Left lung (tissue), 4 donors: ENCODE measurements at regions not wholly inside any gene's neighbourhood (a gene's known extent, or its start where the extent isn't known, plus 50 kb on each side); places are given as distances from the start of the nearest gene placed in this dataset.

Experiments
- ATAC-seq: fragments of 200-7000 bp; cut with Tn5 transposase; one replicate; pipeline ENCODE4 v1.9.1; 2020; ENCODE audit warnings: moderate library complexity
- DNase-seq, 4 donors: peaks; one replicate each; pipeline ENCODE4 v3.0.0-alpha.2; 2013 to 2020
- H3K27ac ChIP-seq, 2 donors: fragments of 200-600 bp; sonication (generic) in 1 of 2; one replicate each; pipeline versions ENCODE4 v1.5.0 to v1.8.0; 2020 to 2021
- H3K27me3 ChIP-seq, 2 donors: fragments of 200-600 bp; sonication (generic) in 1 of 2; one replicate each; pipeline versions ENCODE4 v1.5.0 to v1.8.0; 2020 to 2021
- H3K36me3 ChIP-seq, 2 donors: fragments of 200-600 bp; sonication (generic) in 1 of 2; one replicate each; pipeline versions ENCODE4 v1.5.0 to v1.8.0; 2020 to 2021
- H3K4me1 ChIP-seq, 2 donors: fragments of 200-600 bp; one replicate each; pipeline ENCODE4 v1.8.0; 2021
- H3K4me3 ChIP-seq, 2 donors: fragments of 200-600 bp; sonication (generic) in 1 of 2; one replicate each; pipeline versions ENCODE4 v1.5.0 to v1.8.0; 2020 to 2021; ENCODE audit warnings: mild to moderate bottlenecking in 1 of 2
- H3K9me3 ChIP-seq, 2 donors: fragments of 200-600 bp; sonication (generic) in 1 of 2; one replicate each; pipeline versions ENCODE4 v1.5.0 to v1.8.0; 2020 to 2021
- intact Hi-C, 2 donors: fragments of 100-400 bp; cut with DNase I; formaldehyde crosslinking; loops; one replicate each; pipeline versions ENCODE4 v1.11.2 to v1.14.2; 2022
- TF ChIP-seq, protein P1 (sequence below), 2 donors: fragments of 200-600 bp; sonication (generic) in 1 of 2; IDR thresholded peaks; one replicate each; pipeline versions ENCODE4 v1.5.0 to v1.8.0; 2021; ENCODE audit warnings: antibody characterized with exemption in 2 of 2
- donor health status: DM: no; HTN: yes; CAD: no.
- donor health status: DM: no; HTN: no; CAD: no.

DNA sequence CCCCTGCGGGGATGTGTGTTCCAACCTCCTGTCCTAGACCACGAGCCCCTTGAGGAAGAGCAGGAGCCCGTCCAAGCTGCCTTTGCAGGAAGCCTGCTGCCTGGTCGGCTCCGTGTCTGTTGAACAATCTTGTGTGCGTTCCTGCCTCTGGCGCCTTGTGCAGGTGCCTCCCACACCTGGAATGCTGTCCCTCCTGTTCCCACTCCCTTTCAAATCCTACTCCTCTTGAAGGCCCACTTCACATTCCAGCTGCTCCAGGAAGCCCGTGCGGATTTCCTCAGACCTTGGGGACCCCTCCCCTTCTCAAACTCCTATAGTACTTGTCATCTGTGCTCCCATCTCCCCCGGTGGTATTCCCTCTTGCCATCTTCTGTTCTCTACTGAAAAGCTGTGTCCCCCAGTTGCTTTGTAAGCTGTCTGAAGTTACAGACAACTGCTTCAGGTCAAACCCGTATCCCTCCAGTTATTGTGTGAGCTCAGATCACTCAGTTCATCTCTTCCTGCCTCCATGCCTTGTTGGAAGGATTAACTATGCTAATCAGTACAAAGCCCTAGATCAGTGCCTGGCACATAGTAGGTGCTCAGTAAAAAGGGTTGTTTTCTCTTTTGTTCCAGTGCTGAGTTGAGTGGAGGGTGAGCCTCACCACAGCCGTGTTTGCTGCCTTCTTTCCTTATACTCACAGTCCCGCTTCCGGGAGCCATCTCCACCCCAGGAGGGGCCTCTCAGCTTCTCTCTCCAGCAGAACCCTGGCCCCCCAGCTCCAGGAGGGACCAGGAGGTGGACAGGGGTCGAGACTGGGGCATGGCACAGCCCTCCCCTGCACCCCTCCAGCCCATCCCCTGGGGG is 241.8 kb upstream of the CIBAR2 start:
- H3K27me3 ChIP-seq: no peaks in the 10 kb centered on the region
- no peaks in the 10 kb centered on the region for H3K9me3 ChIP-seq
- intact Hi-C loops: no loop called here
- H3K4me1 ChIP-seq: peaks cover 12 to 17% of the 10 kb centered on the region in 2 donors
- peak in 3 of 4 donors; percentile 54 to 88 (median 81) for DNase-seq
- peak; percentile 80 for ATAC-seq
- TF ChIP-seq, protein P1, sequence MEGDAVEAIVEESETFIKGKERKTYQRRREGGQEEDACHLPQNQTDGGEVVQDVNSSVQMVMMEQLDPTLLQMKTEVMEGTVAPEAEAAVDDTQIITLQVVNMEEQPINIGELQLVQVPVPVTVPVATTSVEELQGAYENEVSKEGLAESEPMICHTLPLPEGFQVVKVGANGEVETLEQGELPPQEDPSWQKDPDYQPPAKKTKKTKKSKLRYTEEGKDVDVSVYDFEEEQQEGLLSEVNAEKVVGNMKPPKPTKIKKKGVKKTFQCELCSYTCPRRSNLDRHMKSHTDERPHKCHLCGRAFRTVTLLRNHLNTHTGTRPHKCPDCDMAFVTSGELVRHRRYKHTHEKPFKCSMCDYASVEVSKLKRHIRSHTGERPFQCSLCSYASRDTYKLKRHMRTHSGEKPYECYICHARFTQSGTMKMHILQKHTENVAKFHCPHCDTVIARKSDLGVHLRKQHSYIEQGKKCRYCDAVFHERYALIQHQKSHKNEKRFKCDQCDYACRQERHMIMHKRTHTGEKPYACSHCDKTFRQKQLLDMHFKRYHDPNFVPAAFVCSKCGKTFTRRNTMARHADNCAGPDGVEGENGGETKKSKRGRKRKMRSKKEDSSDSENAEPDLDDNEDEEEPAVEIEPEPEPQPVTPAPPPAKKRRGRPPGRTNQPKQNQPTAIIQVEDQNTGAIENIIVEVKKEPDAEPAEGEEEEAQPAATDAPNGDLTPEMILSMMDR (IDR thresholded peaks at IDR 0.05): no peak
- H3K4me3 ChIP-seq: no peak overlapping the region
- no peaks in the 10 kb centered on the region for H3K36me3 ChIP-seq
- H3K27ac ChIP-seq: peak overlapping the region; percentile 50 to 70

DNA sequence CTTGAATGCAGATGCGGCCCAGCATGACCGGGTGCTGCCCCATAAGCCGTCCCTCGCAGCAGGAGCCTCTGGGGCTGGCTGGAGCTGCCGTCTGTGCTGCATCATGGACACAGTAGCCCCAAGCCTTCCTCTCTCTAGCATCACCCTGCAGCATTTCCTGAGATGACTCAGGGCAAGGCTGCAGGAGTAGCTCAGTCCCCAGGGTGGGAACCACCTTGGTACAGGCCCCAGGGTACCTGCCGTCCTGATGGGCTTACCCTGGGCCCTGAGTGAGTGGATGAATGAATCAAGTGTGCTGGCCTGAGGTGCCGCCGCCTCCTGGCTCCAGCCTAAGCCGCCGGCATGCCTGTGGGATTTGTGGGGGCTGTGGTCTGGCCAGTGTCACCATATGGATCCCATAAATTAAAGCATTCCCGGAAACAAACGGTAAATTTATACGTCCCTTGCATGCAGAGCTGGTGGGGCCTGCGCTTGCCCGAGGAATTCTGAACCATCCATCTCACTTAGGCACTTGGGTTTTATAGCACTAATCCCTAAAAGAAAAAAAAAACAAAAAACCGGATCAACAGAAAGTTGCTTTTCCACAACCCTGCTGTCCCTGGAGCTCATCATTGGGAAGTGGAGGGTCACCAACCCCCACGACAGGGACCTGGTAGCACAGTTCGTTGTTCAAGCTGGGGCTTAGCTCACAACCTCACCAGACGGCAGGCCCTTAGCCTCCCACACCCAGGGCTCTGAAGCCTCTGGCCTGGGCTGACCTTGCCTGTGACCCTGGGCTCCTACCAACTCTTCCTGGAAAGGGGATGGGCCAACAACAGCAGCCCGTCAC is 242.6 kb upstream of the CIBAR2 start:
- intact Hi-C loops: no loop called here
- Histone ChIP-seq H3K27me3 (no peaks in the 10 kb centered on the region), H3K4me3 (no peak overlapping the region), H3K36me3 (no peaks in the 10 kb centered on the region), H3K4me1 (peaks cover 12 to 22% of the 10 kb centered on the region in 2 donors), H3K27ac (peak overlapping the region; percentile 50 to 70), H3K9me3 (no peaks in the 10 kb centered on the region)
- TF ChIP-seq, protein P1 (IDR thresholded peaks at IDR 0.05): no peak
- DNase-seq (no peak), ATAC-seq (peak; percentile 20)

DNA sequence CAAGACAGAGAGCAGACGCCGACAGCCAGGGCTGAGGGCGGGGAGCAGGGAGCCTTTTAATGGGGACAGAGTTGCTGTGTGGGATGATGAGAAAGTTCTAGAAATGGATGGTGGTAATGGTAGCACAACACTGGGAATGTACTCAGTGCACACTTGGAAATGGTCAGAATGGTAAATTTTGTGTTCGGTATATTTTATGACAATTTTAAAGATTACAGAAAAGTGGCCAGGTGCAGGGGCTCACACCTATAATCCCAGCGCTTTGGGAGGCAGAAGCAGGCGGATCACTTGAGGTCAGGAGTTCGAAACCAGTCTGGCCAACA is 243.2 kb upstream of the CIBAR2 start:
- H3K9me3 ChIP-seq: no peaks in the 10 kb centered on the region
- H3K4me1 ChIP-seq: peaks cover 12 to 22% of the 10 kb centered on the region in 2 donors
- H3K27ac ChIP-seq: no peak overlapping the region
- no peak for ATAC-seq
- intact Hi-C loops: no loop called here
- H3K27me3 ChIP-seq: no peaks in the 10 kb centered on the region
- no peak for DNase-seq
- TF ChIP-seq, protein P1 (IDR thresholded peaks at IDR 0.05): no peak
- H3K4me3 ChIP-seq: no peak overlapping the region
- H3K36me3 ChIP-seq: no peaks in the 10 kb centered on the region

DNA sequence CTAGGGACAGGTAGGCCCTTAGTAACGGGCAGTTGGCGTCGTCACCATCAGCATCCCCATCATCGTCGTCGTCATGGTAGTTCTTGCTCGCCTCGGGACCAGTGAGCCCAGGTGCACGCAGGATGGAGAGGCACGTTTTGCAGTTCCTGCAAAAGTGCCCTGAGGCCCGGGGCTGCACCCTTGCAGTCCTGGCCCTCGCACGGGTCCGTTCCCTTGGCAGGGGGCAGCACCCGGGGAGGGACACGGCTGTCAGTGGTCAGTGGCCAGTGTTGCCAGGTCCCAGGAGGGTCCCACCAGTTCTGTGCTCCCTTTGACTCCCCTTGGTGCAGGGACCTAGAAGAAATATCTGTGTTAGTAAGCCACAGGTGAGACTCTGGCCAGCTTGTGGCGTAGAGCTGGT is 243.9 kb upstream of the CIBAR2 start:
- no peaks in the 10 kb centered on the region for H3K9me3 ChIP-seq
- H3K4me3 ChIP-seq: no peak overlapping the region
- TF ChIP-seq, protein P1 (IDR thresholded peaks at IDR 0.05): no peak
- peaks cover 12 to 15% of the 10 kb centered on the region in 2 donors for H3K4me1 ChIP-seq
- H3K27me3 ChIP-seq: no peaks in the 10 kb centered on the region
- intact Hi-C loops: no loop called here
- DNase-seq: no peak
- H3K36me3 ChIP-seq: no peaks in the 10 kb centered on the region
- H3K27ac ChIP-seq: no peak overlapping the region
- ATAC-seq: no peak

DNA sequence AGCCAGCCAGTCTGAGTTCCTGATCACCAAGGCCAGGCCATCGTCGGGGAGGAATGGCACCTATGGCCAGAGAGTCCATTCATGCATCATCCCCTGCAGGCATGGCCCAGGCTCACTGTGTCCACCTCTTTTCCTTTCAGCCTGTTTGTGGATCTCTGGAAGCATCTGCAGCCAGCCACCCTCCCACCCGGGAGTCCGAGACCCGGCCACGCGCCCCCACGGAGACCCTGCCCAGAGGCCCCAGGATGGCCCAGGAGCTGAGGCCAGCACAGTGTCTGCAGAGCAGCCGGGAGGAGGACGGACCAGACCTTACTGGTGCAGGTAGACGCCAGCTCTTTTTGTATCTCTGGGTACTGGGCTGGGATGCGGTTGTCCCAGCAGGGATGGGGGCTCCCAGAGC is 245.1 kb upstream of the CIBAR2 start:
- TF ChIP-seq, protein P1 (IDR thresholded peaks at IDR 0.05): no peak

More for the DNA sequence above, 245.1 kb upstream of the CIBAR2 start:
- no peak for DNase-seq
- Histone ChIP-seq H3K27ac (no peak overlapping the region), H3K36me3 (no peaks in the 10 kb centered on the region), H3K27me3 (no peaks in the 10 kb centered on the region), H3K4me1 (peaks cover 15% of the 10 kb centered on the region in 2 donors), H3K9me3 (no peaks in the 10 kb centered on the region), H3K4me3 (no peak overlapping the region)
- ATAC-seq: no peak
- intact Hi-C loops: no loop called here
